ENCODE measurements at regions not wholly inside any gene's neighbourhood (a gene's known extent, or its start where the extent isn't known, plus 50 kb on each side); places are given as distances from the start of the nearest gene placed in this dataset.

- Histone ChIP-seq H3K4me1 (ENCODE audit: control insufficient read depth in 2 of 2, insufficient read depth in 1 of 2, low read depth in 1 of 2, low read length in 2 of 2) (peaks cover 7 to 14% of the 10 kb centered on the region in 2 donors), H3K4me3 (ENCODE audit: low read length in 2 of 2) (no peak overlapping the region), H4K91ac (ENCODE audit: low read depth, low read length, poor library complexity) (no peak overlapping the region), H3K4me2 (ENCODE audit: insufficient read depth, low read length, poor library complexity, severe bottlenecking) (no peak overlapping the region), H3K27me3 (ENCODE audit: control insufficient read depth in 3 of 3, insufficient read depth in 3 of 3, low read depth in 1 of 3, low read length in 3 of 3) (no peaks in the 10 kb centered on the region), H3K27ac (replicated peaks; ENCODE audit: low read length) (no peak overlapping the region), H3K9ac (ENCODE audit: low read depth, low read length, poor library complexity) (no peak overlapping the region), H2BK15ac (ENCODE audit: low read length) (no peak overlapping the region), H3K9me3 (replicated peaks in 1 of 2; ENCODE audit: control insufficient read depth in 2 of 2, insufficient read depth in 1 of 2, low read depth in 1 of 2, low read length in 2 of 2) (no peaks in the 10 kb centered on the region), H4K8ac (ENCODE audit: low read depth, low read length) (no peak overlapping the region), H2AK5ac (ENCODE audit: low read depth, low read length) (no peak overlapping the region), H3K79me1 (ENCODE audit: low read depth, low read length) (no peaks in the 10 kb centered on the region), H3K4ac (ENCODE audit: low read length) (no peak overlapping the region), H3K23ac (ENCODE audit: low read depth, low read length, poor library complexity) (no peak overlapping the region), H3K14ac (ENCODE audit: low read length) (no peak overlapping the region), H3K36me3 (replicated peaks in 1 of 2; ENCODE audit: control insufficient read depth in 2 of 2, insufficient read depth in 2 of 2, low read length in 2 of 2) (no peaks in the 10 kb centered on the region), H2BK120ac (ENCODE audit: low read depth, low read length) (no peak overlapping the region), H2BK12ac (ENCODE audit: low read length) (no peak overlapping the region), H2BK5ac (ENCODE audit: low read length) (no peak overlapping the region), H2AFZ (ENCODE audit: low read length) (no peak overlapping the region), H3K18ac (ENCODE audit: low read length) (no peak overlapping the region)
- DNase-seq (ENCODE audit: low spot score) = no peak
- no CpG with 5 or more reads among the region's 4 CpGs for WGBS, 2 donors (ENCODE audit: extremely low coverage in 2 of 2, insufficient read length in 2 of 2, insufficient replicate concordance in 1 of 2)
These were observed 116.9 kb upstream of the FOXB1 start for GRCh38 chr15:59887211-59887610.

- H2AK5ac ChIP-seq (ENCODE audit: low read depth, low read length) = no peak overlapping the region
- no peaks in the 10 kb centered on the region for H3K36me3 ChIP-seq (replicated peaks in 1 of 2; ENCODE audit: control insufficient read depth in 2 of 2, insufficient read depth in 2 of 2, low read length in 2 of 2)
- H3K4me3 ChIP-seq (ENCODE audit: low read length in 2 of 2) = no peak overlapping the region
- H3K4me2 ChIP-seq (ENCODE audit: insufficient read depth, low read length, poor library complexity, severe bottlenecking) = no peak overlapping the region
- H3K18ac ChIP-seq (ENCODE audit: low read length) = peak overlapping the region; percentile 59
- peaks cover 7 to 14% of the 10 kb centered on the region in 2 donors for H3K4me1 ChIP-seq (ENCODE audit: control insufficient read depth in 2 of 2, insufficient read depth in 1 of 2, low read depth in 1 of 2, low read length in 2 of 2)
- no peaks in the 10 kb centered on the region for H3K9me3 ChIP-seq (replicated peaks in 1 of 2; ENCODE audit: control insufficient read depth in 2 of 2, insufficient read depth in 1 of 2, low read depth in 1 of 2, low read length in 2 of 2)
- peak overlapping the region; percentile 35 for H3K27ac ChIP-seq (replicated peaks; ENCODE audit: low read length)
- H3K79me1 ChIP-seq (ENCODE audit: low read depth, low read length) = no peaks in the 10 kb centered on the region
- no peak overlapping the region for H2BK5ac ChIP-seq (ENCODE audit: low read length)
- no peak overlapping the region for H3K23ac ChIP-seq (ENCODE audit: low read depth, low read length, poor library complexity)
- no peak overlapping the region for H3K4ac ChIP-seq (ENCODE audit: low read length)
- no CpG with 5 or more reads among the region's 3 CpGs for WGBS, 2 donors (ENCODE audit: extremely low coverage in 2 of 2, insufficient read length in 2 of 2, insufficient replicate concordance in 1 of 2)
- H2BK15ac ChIP-seq (ENCODE audit: low read length) = no peak overlapping the region
- H3K27me3 ChIP-seq (ENCODE audit: control insufficient read depth in 3 of 3, insufficient read depth in 3 of 3, low read depth in 1 of 3, low read length in 3 of 3) = no peaks in the 10 kb centered on the region
- no peak overlapping the region for H2BK12ac ChIP-seq (ENCODE audit: low read length)
- no peak for DNase-seq (ENCODE audit: low spot score)
- H2BK120ac ChIP-seq (ENCODE audit: low read depth, low read length) = no peak overlapping the region
- H3K9ac ChIP-seq (ENCODE audit: low read depth, low read length, poor library complexity) = no peak overlapping the region
- H2AFZ ChIP-seq (ENCODE audit: low read length) = peak overlapping the region; percentile 64
- H3K14ac ChIP-seq (ENCODE audit: low read length) = no peak overlapping the region
- no peak overlapping the region for H4K8ac ChIP-seq (ENCODE audit: low read depth, low read length)
- no peak overlapping the region for H4K91ac ChIP-seq (ENCODE audit: low read depth, low read length, poor library complexity)
These were observed 117.7 kb upstream of the FOXB1 start for GRCh38 chr15:59886441-59886840.

GRCh38 chr15:59885832-59886231 lies 118.3 kb upstream of the FOXB1 start:
- Histone ChIP-seq H3K79me1 (ENCODE audit: low read depth, low read length) (no peaks in the 10 kb centered on the region), H2BK12ac (ENCODE audit: low read length) (no peak overlapping the region), H3K23ac (ENCODE audit: low read depth, low read length, poor library complexity) (no peak overlapping the region), H3K4me2 (ENCODE audit: insufficient read depth, low read length, poor library complexity, severe bottlenecking) (no peak overlapping the region), H2AFZ (ENCODE audit: low read length) (peak overlapping the region; percentile 64), H3K14ac (ENCODE audit: low read length) (no peak overlapping the region), H2BK5ac (ENCODE audit: low read length) (no peak overlapping the region), H3K4me3 (ENCODE audit: low read length in 2 of 2) (no peak overlapping the region), H3K27me3 (ENCODE audit: control insufficient read depth in 3 of 3, insufficient read depth in 3 of 3, low read depth in 1 of 3, low read length in 3 of 3) (no peaks in the 10 kb centered on the region), H3K36me3 (replicated peaks in 1 of 2; ENCODE audit: control insufficient read depth in 2 of 2, insufficient read depth in 2 of 2, low read length in 2 of 2) (no peaks in the 10 kb centered on the region), H2BK120ac (ENCODE audit: low read depth, low read length) (no peak overlapping the region), H3K9ac (ENCODE audit: low read depth, low read length, poor library complexity) (no peak overlapping the region), H3K4ac (ENCODE audit: low read length) (no peak overlapping the region), H2BK15ac (ENCODE audit: low read length) (no peak overlapping the region), H3K4me1 (ENCODE audit: control insufficient read depth in 2 of 2, insufficient read depth in 1 of 2, low read depth in 1 of 2, low read length in 2 of 2) (peaks cover 7 to 14% of the 10 kb centered on the region in 2 donors), H4K91ac (ENCODE audit: low read depth, low read length, poor library complexity) (no peak overlapping the region), H3K9me3 (replicated peaks in 1 of 2; ENCODE audit: control insufficient read depth in 2 of 2, insufficient read depth in 1 of 2, low read depth in 1 of 2, low read length in 2 of 2) (no peaks in the 10 kb centered on the region), H2AK5ac (ENCODE audit: low read depth, low read length) (no peak overlapping the region), H4K8ac (ENCODE audit: low read depth, low read length) (no peak overlapping the region), H3K27ac (replicated peaks; ENCODE audit: low read length) (no peak overlapping the region), H3K18ac (ENCODE audit: low read length) (no peak overlapping the region)
- no peak for DNase-seq (ENCODE audit: low spot score)
- no CpG with 5 or more reads among the region's 7 CpGs for WGBS, 2 donors (ENCODE audit: extremely low coverage in 2 of 2, insufficient read length in 2 of 2, insufficient replicate concordance in 1 of 2)

- Histone ChIP-seq H2BK12ac (ENCODE audit: low read length) (no peak overlapping the region), H3K18ac (ENCODE audit: low read length) (no peak overlapping the region), H3K79me1 (ENCODE audit: low read depth, low read length) (no peaks in the 10 kb centered on the region), H2BK120ac (ENCODE audit: low read depth, low read length) (no peak overlapping the region), H2AK5ac (ENCODE audit: low read depth, low read length) (no peak overlapping the region), H2BK15ac (ENCODE audit: low read length) (no peak overlapping the region), H3K14ac (ENCODE audit: low read length) (no peak overlapping the region), H2AFZ (ENCODE audit: low read length) (no peak overlapping the region), H3K4me1 (ENCODE audit: control insufficient read depth in 2 of 2, insufficient read depth in 1 of 2, low read depth in 1 of 2, low read length in 2 of 2) (no peaks in the 10 kb centered on the region), H3K27ac (replicated peaks; ENCODE audit: low read length) (no peak overlapping the region), H3K9me3 (replicated peaks in 1 of 2; ENCODE audit: control insufficient read depth in 2 of 2, insufficient read depth in 1 of 2, low read depth in 1 of 2, low read length in 2 of 2) (no peaks in the 10 kb centered on the region), H4K91ac (ENCODE audit: low read depth, low read length, poor library complexity) (no peak overlapping the region), H3K23ac (ENCODE audit: low read depth, low read length, poor library complexity) (no peak overlapping the region), H3K4ac (ENCODE audit: low read length) (no peak overlapping the region), H3K4me3 (ENCODE audit: low read length in 2 of 2) (no peak overlapping the region), H3K36me3 (replicated peaks in 1 of 2; ENCODE audit: control insufficient read depth in 2 of 2, insufficient read depth in 2 of 2, low read length in 2 of 2) (no peaks in the 10 kb centered on the region), H3K27me3 (ENCODE audit: control insufficient read depth in 3 of 3, insufficient read depth in 3 of 3, low read depth in 1 of 3, low read length in 3 of 3) (peaks cover 0 to 23% (median 0%) of the 10 kb centered on the region in 3 experiments), H2BK5ac (ENCODE audit: low read length) (no peak overlapping the region), H3K4me2 (ENCODE audit: insufficient read depth, low read length, poor library complexity, severe bottlenecking) (no peak overlapping the region), H4K8ac (ENCODE audit: low read depth, low read length) (no peak overlapping the region), H3K9ac (ENCODE audit: low read depth, low read length, poor library complexity) (no peak overlapping the region)
- WGBS, 2 donors (ENCODE audit: extremely low coverage in 2 of 2, insufficient read length in 2 of 2, insufficient replicate concordance in 1 of 2) = no CpG with 5 or more reads among the region's 2 CpGs
- no peak for DNase-seq (ENCODE audit: low spot score)
These were observed 124.4 kb upstream of the FOXB1 start for GRCh38 chr15:59879506-59880265.

All from neuronal stem cell (in vitro differentiated cells).